Stomach (tissue), 4 donors: ENCODE measurements at regions not wholly inside any gene's neighbourhood (a gene's known extent, or its start where the extent isn't known, plus 50 kb on each side); places are given as distances from the start of the nearest gene placed in this dataset.

Experiments used
- POLR2AphosphoS5 ChIP-seq, 3 donors: sonication (generic); formaldehyde crosslinking; IDR thresholded peaks; one replicate each; pipeline ENCODE4 v1.6.1; 2016; ENCODE audit warnings: antibody characterized with exemption in 3 of 3
- TF ChIP-seq, protein P1 (sequence below), 7 experiments: fragments of 450-650 bp in 4 of 7; fragments of 200-600 bp in 3 of 7; sonication (generic) in 3 of 7; IDR thresholded peaks; one replicate each; pipeline ENCODE4 v1.5.1; 2016 to 2019; ENCODE audit warnings: antibody characterized with exemption in 7 of 7, control low read depth in 2 of 7, mild to moderate bottlenecking in 1 of 7

GRCh38 chr10:4024027-4024426 lies 239.0 kb upstream of the KLF6 start:
- TF ChIP-seq, protein P1, sequence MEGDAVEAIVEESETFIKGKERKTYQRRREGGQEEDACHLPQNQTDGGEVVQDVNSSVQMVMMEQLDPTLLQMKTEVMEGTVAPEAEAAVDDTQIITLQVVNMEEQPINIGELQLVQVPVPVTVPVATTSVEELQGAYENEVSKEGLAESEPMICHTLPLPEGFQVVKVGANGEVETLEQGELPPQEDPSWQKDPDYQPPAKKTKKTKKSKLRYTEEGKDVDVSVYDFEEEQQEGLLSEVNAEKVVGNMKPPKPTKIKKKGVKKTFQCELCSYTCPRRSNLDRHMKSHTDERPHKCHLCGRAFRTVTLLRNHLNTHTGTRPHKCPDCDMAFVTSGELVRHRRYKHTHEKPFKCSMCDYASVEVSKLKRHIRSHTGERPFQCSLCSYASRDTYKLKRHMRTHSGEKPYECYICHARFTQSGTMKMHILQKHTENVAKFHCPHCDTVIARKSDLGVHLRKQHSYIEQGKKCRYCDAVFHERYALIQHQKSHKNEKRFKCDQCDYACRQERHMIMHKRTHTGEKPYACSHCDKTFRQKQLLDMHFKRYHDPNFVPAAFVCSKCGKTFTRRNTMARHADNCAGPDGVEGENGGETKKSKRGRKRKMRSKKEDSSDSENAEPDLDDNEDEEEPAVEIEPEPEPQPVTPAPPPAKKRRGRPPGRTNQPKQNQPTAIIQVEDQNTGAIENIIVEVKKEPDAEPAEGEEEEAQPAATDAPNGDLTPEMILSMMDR (IDR thresholded peaks at IDR 0.05), result no peak
- TF ChIP-seq POLR2AphosphoS5 (IDR thresholded peaks at IDR 0.05), result no peak
